T-cell (primary cell): ENCODE measurements at regions not wholly inside any gene's neighbourhood (a gene's known extent, or its start where the extent isn't known, plus 50 kb on each side); places are given as distances from the start of the nearest gene placed in this dataset.
"Not testable (repeated sequence)": the region's sequence is repeated elsewhere in the genome, so short reads cannot be mapped to it uniquely, and the experiment has no call there.

Experiments
- ATAC-seq, 4 experiments: fragments of 200-7000 bp in 3 of 4; fragments of 150-1000 bp in 1 of 4; cut with Tn5 transposase; replicated peaks in 1 of 4; 1 replicate in 3 of 4; 2 replicates in 1 of 4; pipeline ENCODE4 v1.10.0; 2021; ENCODE audit warnings: moderate library complexity in 3 of 4, mild to moderate bottlenecking in 2 of 4, moderate number of reproducible peaks in 1 of 4
- CTCF ChIA-PET, 2 donors: fragments of 300-600 bp; sonication (Branson Sonifier 250); formaldehyde crosslinking; loops; one replicate each; lab custom pipeline; 2022; ENCODE audit warnings: antibody characterized with exemption in 2 of 2; lab: Charles Lee
- POLR2A ChIA-PET, 2 donors: fragments of 300-600 bp; sonication (Branson Sonifier 250); formaldehyde crosslinking; loops; one replicate each; lab custom pipeline; 2022; ENCODE audit warnings: antibody characterized with exemption in 2 of 2; lab: Charles Lee
- DNase-seq, 35 experiments: peaks; one replicate each; pipeline versions ENCODE4 v3.0.0 to v3.0.0-alpha.2; 2013 to 2023
- H3K27ac ChIP-seq: one replicate; pipeline ENCODE4 v1.5.1; 2013; ENCODE audit warnings: low read length
- H3K27me3 ChIP-seq, 2 experiments: replicated peaks in 1 of 2; 1 replicate in 1 of 2; 2 replicates in 1 of 2; pipeline versions ENCODE4 v1.6.1 to v1.7.0; 2013; ENCODE audit warnings: low read length in 1 of 2, mixed read lengths in 1 of 2; ENCODE audit not compliant: control insufficient read depth in 2 of 2, insufficient read depth in 2 of 2; ENCODE audit errors: extremely low read depth in 1 of 2
- H3K36me3 ChIP-seq, 2 donors: 1 replicate in 1 of 2; 2 replicates in 1 of 2; pipeline versions ENCODE4 v1.6.1 to v1.7.0; 2013; ENCODE audit warnings: low read length in 1 of 2; ENCODE audit not compliant: control insufficient read depth in 2 of 2, insufficient read depth in 1 of 2; ENCODE audit errors: extremely low read depth in 1 of 2
- H3K4me1 ChIP-seq, 2 experiments: 1 replicate in 1 of 2; 2 replicates in 1 of 2; pipeline versions ENCODE4 v1.6.1 to v1.7.0; 2013; ENCODE audit warnings: low read length in 2 of 2, mixed read lengths in 1 of 2; ENCODE audit not compliant: insufficient read depth in 2 of 2, control insufficient read depth in 1 of 2; ENCODE audit errors: extremely low read depth in 1 of 2
- H3K4me3 ChIP-seq, 2 donors: 1 replicate in 1 of 2; 2 replicates in 1 of 2; pipeline versions ENCODE4 v1.5.1 to v1.7.0; 2013; ENCODE audit warnings: mild to moderate bottlenecking in 2 of 2, low read length in 1 of 2, moderate library complexity in 1 of 2; ENCODE audit not compliant: control insufficient read depth in 1 of 2; ENCODE audit errors: extremely low read depth in 1 of 2
- H3K9me3 ChIP-seq: 2 replicates; pipeline ENCODE4 v1.7.0; 2013
- H3K27ac Mint-ChIP-seq, 2 donors: one replicate each; pipeline ENCODE4 v1.8.0; 2020 to 2021; ENCODE audit warnings: mild to moderate bottlenecking in 2 of 2, mixed read lengths in 2 of 2
- H3K27me3 Mint-ChIP-seq, 2 donors: one replicate each; pipeline ENCODE4 v1.8.0; 2021 to 2022; ENCODE audit warnings: mixed read lengths in 2 of 2
- H3K36me3 Mint-ChIP-seq: one replicate; pipeline ENCODE4 v1.8.0; 2021; ENCODE audit warnings: mixed read lengths
- H3K4me1 Mint-ChIP-seq, 3 donors: one replicate each; pipeline ENCODE4 v1.8.0; 2020 to 2022; ENCODE audit warnings: mixed read lengths in 3 of 3, mild to moderate bottlenecking in 1 of 3
- H3K4me3 Mint-ChIP-seq, 3 donors: one replicate each; pipeline ENCODE4 v1.8.0; 2020 to 2022; ENCODE audit warnings: mild to moderate bottlenecking in 3 of 3, mixed read lengths in 3 of 3, moderate library complexity in 3 of 3
- H3K9me3 Mint-ChIP-seq, 3 donors: one replicate each; pipeline ENCODE4 v1.8.0; 2020 to 2022; ENCODE audit warnings: mixed read lengths in 3 of 3
- WGBS: methylation state at CpG from one replicate; pipeline ENCODE4 v1.1.5; 2013; ENCODE audit warnings: missing lambda C conversion rate; ENCODE audit not compliant: insufficient coverage; 5-methylcytosine and 5-hydroxymethylcytosine counted together

DNA sequence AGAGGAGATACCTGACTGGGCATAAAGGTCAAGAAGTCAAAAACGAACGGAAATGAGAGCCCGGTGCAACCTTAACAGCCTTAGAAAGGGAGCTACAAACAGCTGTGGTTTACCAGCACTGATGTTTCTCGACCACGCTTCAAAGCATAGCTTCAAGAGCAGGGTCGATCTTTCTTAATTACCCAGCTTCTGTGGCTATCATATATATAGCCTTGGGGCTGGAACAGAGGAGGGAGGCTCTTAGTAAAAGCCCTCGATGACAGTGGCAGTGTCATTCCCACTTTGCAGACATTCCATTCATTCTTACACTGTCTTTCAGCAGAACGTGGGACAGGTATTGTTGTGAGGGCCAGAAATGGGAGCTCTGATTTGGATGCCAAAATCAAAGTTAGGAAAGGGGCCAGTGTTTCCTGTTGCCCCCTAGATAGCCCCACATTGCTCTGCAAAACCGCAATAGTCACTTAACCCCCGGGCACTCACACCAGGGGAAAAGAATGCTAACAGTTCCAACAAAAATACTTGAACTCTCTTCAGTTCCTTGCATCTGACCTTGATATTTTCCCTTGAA lies 141.5 kb downstream of the MTPAP start:
- CTCF ChIA-PET, result no interaction called here
- H3K4me3 Mint-ChIP-seq, result no peak overlapping the region

DNA sequence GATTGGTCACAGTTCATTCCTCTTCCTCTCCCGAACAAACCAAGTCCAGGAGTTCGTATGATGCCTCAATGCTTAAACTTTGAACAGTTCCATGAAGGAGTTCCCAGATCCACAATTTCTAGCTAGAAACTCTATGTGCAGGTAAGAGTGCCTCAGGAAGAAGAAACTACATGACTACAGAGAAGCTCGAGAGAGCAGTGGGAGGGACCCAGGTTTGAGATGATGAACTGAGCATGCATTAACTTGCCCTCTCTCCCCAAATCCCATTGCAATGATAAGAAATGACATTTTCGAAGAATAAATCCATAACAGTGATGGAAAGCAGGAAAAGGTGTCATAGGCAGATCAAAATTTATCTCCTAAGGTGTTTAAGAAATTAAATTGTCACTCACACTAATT lies 140.6 kb upstream of the JCAD start:
- Histone ChIP-seq H3K27ac (no peak overlapping the region), H3K27me3 (peaks cover 0 to 13% of the 10 kb centered on the region in 2 experiments), H3K4me3 (no peak overlapping the region), H3K9me3 (peaks cover 2% of the 10 kb centered on the region), H3K36me3 (no peaks in the 10 kb centered on the region), H3K4me1 (no peaks in the 10 kb centered on the region)
- Mint-ChIP-seq H3K27ac (no peak overlapping the region), H3K4me3 (no peak overlapping the region), H3K4me1 (no peaks in the 10 kb centered on the region), H3K9me3 (peaks cover 2 to 4% (median 4%) of the 10 kb centered on the region in 3 donors), H3K27me3 (peaks cover 19 to 36% of the 10 kb centered on the region in 2 donors), H3K36me3 (no peaks in the 10 kb centered on the region)
- DNase-seq, result no peak
- ChIA-PET POLR2A (no interaction called here), CTCF (no interaction called here)
- WGBS, result no CpG with 5 or more reads among the region's 4 CpGs
- ATAC-seq, result no peak

More for the DNA sequence above, 141.5 kb downstream of the MTPAP start:
- peaks cover 2% of the 10 kb centered on the region for H3K9me3 ChIP-seq
- no peaks in the 10 kb centered on the region for H3K4me1 Mint-ChIP-seq
- DNase-seq (no peak), ATAC-seq (no peak)
- H3K27me3 Mint-ChIP-seq, result peaks cover 14 to 17% of the 10 kb centered on the region in 2 donors
- H3K4me3 ChIP-seq, result no peak overlapping the region
- H3K36me3 ChIP-seq, result no peaks in the 10 kb centered on the region
- H3K36me3 Mint-ChIP-seq, result no peaks in the 10 kb centered on the region
- peaks cover 2 to 4% (median 4%) of the 10 kb centered on the region in 3 donors for H3K9me3 Mint-ChIP-seq
- H3K27me3 ChIP-seq, result peaks cover 0 to 5% of the 10 kb centered on the region in 2 experiments
- H3K4me1 ChIP-seq, result no peaks in the 10 kb centered on the region
- POLR2A ChIA-PET, result interaction anchor here in 1 of 2 donors (0.6 kb wide), 1 partner anchor 59 kb away, joined by 3 read pairs; no protein-coding TSS in a partner anchor
- H3K27ac ChIP-seq, result no peak overlapping the region
- H3K27ac Mint-ChIP-seq, result no peak overlapping the region
- WGBS, result 42% methylated on average over 3 of the region's 10 CpGs

DNA sequence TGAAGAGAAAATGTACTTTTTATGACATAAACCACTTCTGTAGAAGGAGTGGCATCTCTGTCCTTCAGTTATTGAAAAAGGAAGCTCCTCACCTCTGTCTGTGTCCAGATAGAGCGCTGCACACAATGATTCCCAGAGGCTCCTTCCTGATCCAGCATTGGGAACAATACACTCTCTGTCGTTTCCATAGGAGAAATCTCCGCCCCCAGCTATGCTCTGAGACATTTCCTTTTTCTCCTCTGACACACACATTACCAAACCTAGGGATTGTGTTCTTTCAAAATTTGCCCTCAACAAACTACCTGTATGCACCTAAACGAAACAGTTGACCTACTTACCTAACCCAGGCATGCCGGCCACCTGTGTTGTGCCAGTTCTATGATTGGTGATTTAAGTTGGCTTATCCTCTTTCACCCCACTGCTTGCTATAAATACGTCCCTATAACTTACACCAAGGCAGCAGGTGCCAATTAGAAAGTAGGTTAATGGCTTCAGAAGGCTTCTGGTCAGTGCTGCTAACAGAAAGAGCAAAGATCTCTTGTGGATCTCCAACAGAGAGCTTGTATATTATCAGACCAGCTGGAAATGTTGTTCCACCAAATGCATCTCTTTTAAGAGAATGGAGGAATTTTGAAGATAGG lies 140.1 kb upstream of the JCAD start:
- no peak for ATAC-seq
- no peaks in the 10 kb centered on the region for H3K4me1 ChIP-seq
- Mint-ChIP-seq H3K4me3 (no peak overlapping the region), H3K27me3 (peaks cover 19 to 37% of the 10 kb centered on the region in 2 donors), H3K27ac (no peak overlapping the region), H3K36me3 (no peaks in the 10 kb centered on the region), H3K9me3 (peaks cover 2 to 4% (median 4%) of the 10 kb centered on the region in 3 donors), H3K4me1 (no peaks in the 10 kb centered on the region)
- peaks cover 2% of the 10 kb centered on the region for H3K9me3 ChIP-seq
- no peak overlapping the region for H3K4me3 ChIP-seq
- no peak for DNase-seq
- POLR2A ChIA-PET, result no interaction called here
- peaks cover 0 to 13% of the 10 kb centered on the region in 2 experiments for H3K27me3 ChIP-seq
- H3K27ac ChIP-seq, result no peak overlapping the region
- CTCF ChIA-PET, result no interaction called here
- WGBS, result 80% methylated on average over 2 of the region's 6 CpGs
- no peaks in the 10 kb centered on the region for H3K36me3 ChIP-seq

DNA sequence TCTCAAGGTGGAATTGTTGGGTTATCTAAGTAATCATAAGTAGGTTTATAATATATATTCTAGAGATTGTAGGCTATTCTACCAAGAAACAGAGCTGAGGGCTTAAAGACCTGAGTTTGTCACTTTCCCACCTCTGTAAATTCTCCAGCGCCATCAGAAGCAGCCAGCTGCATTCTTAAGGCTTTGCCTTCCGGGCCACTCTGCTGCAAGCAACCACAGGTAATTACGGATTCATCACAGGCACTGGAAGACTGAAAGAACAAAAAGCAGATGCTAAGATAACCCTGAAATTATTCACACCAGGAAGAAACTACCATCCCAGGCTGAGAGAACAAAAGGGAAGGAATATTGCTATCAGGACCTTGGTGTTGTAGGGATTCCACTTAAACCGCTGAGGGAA lies 137.8 kb upstream of the JCAD start:
- H3K9me3 ChIP-seq, result no peaks in the 10 kb centered on the region
- H3K36me3 ChIP-seq, result no peaks in the 10 kb centered on the region
- no peaks in the 10 kb centered on the region for H3K4me1 ChIP-seq
- WGBS, result 100% methylated on average over 1 of the region's 4 CpGs
- no peak overlapping the region for H3K27ac ChIP-seq
- peaks cover 3 to 8% (median 5%) of the 10 kb centered on the region in 3 donors for H3K4me1 Mint-ChIP-seq
- POLR2A ChIA-PET, result no interaction called here
- CTCF ChIA-PET, result no interaction called here
- H3K4me3 ChIP-seq, result no peak overlapping the region
- H3K4me3 Mint-ChIP-seq, result no peak overlapping the region
- peaks cover 0 to 2% (median 0%) of the 10 kb centered on the region in 3 donors for H3K9me3 Mint-ChIP-seq
- DNase-seq (no peak), ATAC-seq (no peak)
- H3K27me3 ChIP-seq, result peaks cover 0 to 8% of the 10 kb centered on the region in 2 experiments
- no peak overlapping the region for H3K27ac Mint-ChIP-seq
- H3K27me3 Mint-ChIP-seq, result peaks cover 16 to 37% of the 10 kb centered on the region in 2 donors
- no peaks in the 10 kb centered on the region for H3K36me3 Mint-ChIP-seq

DNA sequence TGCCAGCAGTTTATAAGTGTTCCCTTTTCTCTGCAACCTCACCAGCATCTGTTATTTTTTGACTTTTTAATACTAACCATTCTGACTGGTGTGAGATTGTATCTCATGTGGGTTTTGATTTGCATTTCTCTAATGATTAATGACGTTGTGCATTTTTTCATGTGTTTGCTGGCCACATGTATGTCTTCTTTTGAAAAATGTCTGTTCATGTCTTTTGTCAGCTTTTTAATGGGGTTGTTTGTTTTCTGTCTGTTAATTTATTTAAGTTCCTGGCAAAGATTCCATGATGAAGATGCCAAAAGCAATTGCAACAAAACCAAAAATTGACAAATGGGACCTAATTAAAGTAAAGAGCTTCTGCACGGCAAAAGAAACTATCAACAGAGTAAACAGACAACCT lies 137.2 kb upstream of the JCAD start:
- H3K27ac Mint-ChIP-seq, H3K4me1 Mint-ChIP-seq, H3K4me3 ChIP-seq, H3K27me3 ChIP-seq, H3K27ac ChIP-seq, ATAC-seq, H3K4me1 ChIP-seq, DNase-seq, H3K9me3 ChIP-seq, H3K9me3 Mint-ChIP-seq, H3K36me3 Mint-ChIP-seq, POLR2A ChIA-PET, H3K36me3 ChIP-seq, CTCF ChIA-PET, H3K4me3 Mint-ChIP-seq: not testable (repeated sequence)
- H3K27me3 Mint-ChIP-seq, result peaks cover 16 to 36% of the 10 kb centered on the region in 2 donors
- WGBS, result 75% methylated on average over 2 of the region's 2 CpGs

DNA sequence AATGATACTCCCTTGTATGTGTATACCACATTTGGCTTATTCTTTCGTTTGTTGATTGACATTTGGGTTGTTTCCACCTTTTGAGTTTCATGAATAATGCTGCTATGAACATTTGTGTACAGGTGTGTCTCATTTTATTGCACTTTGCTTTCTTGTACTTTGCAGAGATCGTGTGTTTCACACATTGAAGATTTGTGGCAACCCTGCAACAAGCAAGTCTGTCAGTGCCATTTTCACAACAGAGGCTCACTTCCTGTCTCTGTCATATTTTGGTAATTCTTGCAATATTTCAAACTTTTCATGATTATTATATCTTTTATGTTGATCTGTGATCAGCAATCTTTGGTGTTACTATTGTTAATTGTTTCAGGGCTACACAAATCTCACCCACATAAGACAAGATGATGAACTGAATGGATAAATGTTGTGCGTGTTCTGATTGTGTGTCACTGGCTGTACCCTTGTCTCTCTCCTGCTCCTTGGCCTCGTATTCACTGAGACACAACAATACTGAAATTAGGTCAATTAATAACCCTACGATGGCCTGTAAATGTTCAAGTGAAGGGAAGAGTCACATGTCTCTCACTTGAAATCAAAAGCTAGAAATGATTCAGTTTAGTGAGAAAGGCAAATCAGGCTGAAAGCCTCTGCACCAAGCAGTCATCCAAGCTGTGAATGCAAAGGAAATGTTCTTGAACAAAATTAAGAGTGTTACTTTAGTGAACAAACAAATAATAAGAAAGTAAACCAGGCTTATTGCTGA lies 133.6 kb upstream of the JCAD start:
- H3K27ac ChIP-seq, result no peak overlapping the region
- H3K4me3 Mint-ChIP-seq, result no peak overlapping the region
- peaks cover 8 to 16% of the 10 kb centered on the region in 2 donors for H3K27me3 Mint-ChIP-seq
- ChIA-PET CTCF (interaction anchor here in 1 of 2 donors (0.5 kb wide), 1 partner anchor 17 kb away, joined by 3 read pairs; no protein-coding TSS in a partner anchor), POLR2A (interaction anchor here in 1 of 2 donors (0.6 kb wide), 1 partner anchor 413 kb away, joined by 5 read pairs; no protein-coding TSS in a partner anchor)
- no peaks in the 10 kb centered on the region for H3K36me3 ChIP-seq
- H3K9me3 Mint-ChIP-seq, result peaks cover 0 to 2% (median 0%) of the 10 kb centered on the region in 3 donors
- WGBS, result no CpG with 5 or more reads among the region's 5 CpGs
- H3K9me3 ChIP-seq, result no peaks in the 10 kb centered on the region
- no peak for ATAC-seq
- H3K36me3 Mint-ChIP-seq, result no peaks in the 10 kb centered on the region
- no peaks in the 10 kb centered on the region for H3K4me1 ChIP-seq
- H3K27ac Mint-ChIP-seq, result no peak overlapping the region
- DNase-seq, result no peak
- no peak overlapping the region for H3K4me3 ChIP-seq
- peaks cover 3 to 8% (median 5%) of the 10 kb centered on the region in 3 donors for H3K4me1 Mint-ChIP-seq
- H3K27me3 ChIP-seq, result peaks cover 0 to 7% of the 10 kb centered on the region in 2 experiments
